IMR-90 (cell line): ENCODE measurements at regions not wholly inside any gene's neighbourhood (a gene's known extent, or its start where the extent isn't known, plus 50 kb on each side); places are given as distances from the start of the nearest gene placed in this dataset.

Experiments
- ATAC-seq: fragments of 200-7000 bp; cut with Tn5 transposase; 2 replicates; pipeline ENCODE4 v1.9.1; 2020; ENCODE audit warnings: low read depth, mild to moderate bottlenecking, moderate library complexity
- BruUV-seq: library from RNA; stranded (reverse); fragments of 400-500 nt; replicated peaks from 2 replicates; lab custom pipeline; 2021; lab: Mats Ljungman, UMichigan
- CTCF ChIA-PET: fragments of 300-600 bp; formaldehyde crosslinking; extraction: SDS; loops from one replicate; lab custom pipeline; 2021; ENCODE audit warnings: antibody characterized with exemption; lab: Yijun Ruan, JAX
- POLR2A ChIA-PET: fragments of 300-600 bp; sonication (Branson Sonifier 250); formaldehyde crosslinking; loops from one replicate; lab custom pipeline; 2022; ENCODE audit warnings: antibody characterized with exemption; ENCODE audit not compliant: unreplicated experiment; lab: Charles Lee
- DNase-seq: peaks from one replicate; pipeline ENCODE4 v3.0.0; 2013
- H2AFZ ChIP-seq: replicated peaks from 2 replicates; pipeline ENCODE3; 2013; ENCODE audit warnings: low read length, mild to moderate bottlenecking; ENCODE audit not compliant: poor library complexity
- H2AK5ac ChIP-seq: 2 replicates; pipeline ENCODE4 v1.6.1; 2013; ENCODE audit warnings: low read depth, low read length, inconsistent platforms
- H2AK9ac ChIP-seq: replicated peaks from 2 replicates; pipeline ENCODE3; 2013; ENCODE audit warnings: mild to moderate bottlenecking, low read depth, low read length, moderate library complexity; ENCODE audit not compliant: poor library complexity
- H2BK120ac ChIP-seq: 2 replicates; pipeline ENCODE4 v1.6.1; 2013; ENCODE audit warnings: low read depth, low read length, inconsistent platforms
- H2BK15ac ChIP-seq: 3 replicates; pipeline ENCODE4 v1.6.1; 2013; ENCODE audit warnings: low read depth, low read length, inconsistent platforms
- H2BK20ac ChIP-seq: 2 replicates; pipeline ENCODE4 v1.6.1; 2013; ENCODE audit warnings: low read depth, mild to moderate bottlenecking, inconsistent platforms, low read length, moderate library complexity
- H2BK5ac ChIP-seq: 2 replicates; pipeline ENCODE4 v1.6.1; 2013; ENCODE audit warnings: mild to moderate bottlenecking, low read depth, low read length, inconsistent platforms; ENCODE audit not compliant: poor library complexity, severe bottlenecking
- H3K14ac ChIP-seq: replicated peaks from 2 replicates; pipeline ENCODE4 v1.6.1; 2013; ENCODE audit warnings: low read depth, low read length, inconsistent platforms
- H3K18ac ChIP-seq: 2 replicates; pipeline ENCODE4 v1.6.1; 2013; ENCODE audit warnings: low read depth, low read length, control low read depth
- H3K23ac ChIP-seq: 2 replicates; pipeline ENCODE4 v1.6.1; 2013; ENCODE audit warnings: low read depth, low read length, inconsistent platforms
- H3K27ac ChIP-seq: 2 replicates; pipeline ENCODE4 v1.5.1; 2013; ENCODE audit warnings: mild to moderate bottlenecking, control low read depth, low read length; ENCODE audit not compliant: insufficient read depth
- H3K27me3 ChIP-seq: 2 replicates; pipeline ENCODE4 v1.6.1; 2013; ENCODE audit warnings: low read length; ENCODE audit not compliant: control insufficient read depth, insufficient read depth
- H3K36me3 ChIP-seq: 2 replicates; pipeline ENCODE4 v1.6.1; 2013; ENCODE audit warnings: low read length, mixed read lengths; ENCODE audit not compliant: control insufficient read depth, insufficient read depth
- H3K4ac ChIP-seq: 2 replicates; pipeline ENCODE4 v1.6.1; 2013; ENCODE audit warnings: low read depth, low read length, inconsistent platforms
- H3K4me1 ChIP-seq: 2 replicates; pipeline ENCODE4 v1.6.1; 2013; ENCODE audit warnings: low read length, mixed read lengths; ENCODE audit not compliant: control insufficient read depth, insufficient read depth
- H3K4me2 ChIP-seq: 2 replicates; pipeline ENCODE4 v1.6.1; 2013; ENCODE audit warnings: low read depth, mild to moderate bottlenecking, control low read depth, low read length, moderate library complexity
- H3K4me3 ChIP-seq: 2 replicates; pipeline ENCODE4 v1.5.1; 2013; ENCODE audit warnings: low read depth, mild to moderate bottlenecking, control low read depth, low read length, moderate library complexity; ENCODE audit not compliant: insufficient read depth
- H3K56ac ChIP-seq: 2 replicates; pipeline ENCODE4 v1.6.1; 2013; ENCODE audit warnings: low read length, inconsistent platforms; ENCODE audit not compliant: insufficient read depth; ENCODE audit errors: extremely low read depth
- H3K79me1 ChIP-seq, 2 experiments: 2 replicates each; pipeline ENCODE4 v1.6.1; 2013; ENCODE audit warnings: low read length in 2 of 2, inconsistent platforms in 1 of 2, low read depth in 1 of 2
- H3K9ac ChIP-seq: 2 replicates; pipeline ENCODE4 v1.6.1; 2013; ENCODE audit warnings: low read depth, low read length, control low read depth
- H3K9me1 ChIP-seq: 2 replicates; pipeline ENCODE4 v1.6.1; 2013; ENCODE audit warnings: low read length, inconsistent platforms; ENCODE audit not compliant: insufficient read depth
- H3K9me3 ChIP-seq: 2 replicates; pipeline ENCODE4 v1.6.1; 2013; ENCODE audit warnings: low read length; ENCODE audit not compliant: control insufficient read depth, insufficient read depth
- H4K20me1 ChIP-seq: 2 replicates; pipeline ENCODE4 v1.6.1; 2013; ENCODE audit warnings: low read length, inconsistent platforms; ENCODE audit not compliant: insufficient read depth
- H4K5ac ChIP-seq: 2 replicates; pipeline ENCODE4 v1.6.1; 2013; ENCODE audit warnings: mild to moderate bottlenecking, low read depth, low read length, control low read depth
- H4K8ac ChIP-seq, 2 experiments: 2 replicates each; pipeline ENCODE4 v1.6.1; 2013; ENCODE audit warnings: low read depth in 2 of 2, low read length in 2 of 2, control low read depth in 1 of 2, inconsistent platforms in 1 of 2
- H4K91ac ChIP-seq: 2 replicates; pipeline ENCODE4 v1.6.1; 2013; ENCODE audit warnings: low read depth, low read length, inconsistent platforms; ENCODE audit not compliant: insufficient read depth
- CHD1 ChIP-seq: IDR thresholded peaks from 2 replicates; pipeline ENCODE4 v1.6.1; 2012; ENCODE audit warnings: low read depth, low read length, improper control_type of control experiment
- CTCF ChIP-seq: conservative IDR thresholded peaks from 2 replicates; pipeline ENCODE4 v1.5.1; 2012; ENCODE audit warnings: mild to moderate bottlenecking, low read depth, low read length, improper control_type of control experiment
- FOS ChIP-seq: fragments of 150-350 bp; IDR thresholded peaks from 2 replicates; pipeline ENCODE4 v1.6.1; 2016; ENCODE audit warnings: low read depth, low read length
- POLR2A ChIP-seq: IDR thresholded peaks from 2 replicates; pipeline ENCODE4 v1.6.1; 2012; ENCODE audit warnings: mild to moderate bottlenecking, low read depth, low read length
- SMC3 ChIP-seq: fragments of 150-350 bp; IDR thresholded peaks from 2 replicates; pipeline ENCODE4 v1.6.1; 2016; ENCODE audit warnings: low read depth, mild to moderate bottlenecking, antibody characterized with exemption, low read length, moderate library complexity
- USF2 ChIP-seq: fragments of 150-350 bp; IDR thresholded peaks from 2 replicates; pipeline ENCODE4 v1.6.1; 2017; ENCODE audit warnings: mild to moderate bottlenecking, antibody characterized with exemption, low read length, low read depth
- WGBS, 2 experiments: methylation state at CpG; one replicate each; pipeline versions ENCODE4 v1.1.5 to v1.1.7; 2013; ENCODE audit warnings: missing lambda C conversion rate in 2 of 2; ENCODE audit not compliant: insufficient read length in 1 of 2; ENCODE audit errors: extremely low coverage in 2 of 2; 5-methylcytosine and 5-hydroxymethylcytosine counted together
- dilution Hi-C: fragments of 300-500 bp; cut with HindIII; formaldehyde crosslinking; loops from one replicate; pipeline ENCODE4 v1.14.3; 2018; ENCODE audit warnings: low sequenced_read_pairs; ENCODE audit not compliant: unreplicated experiment
- in situ Hi-C: fragments of 300-500 bp; cut with MboI; formaldehyde crosslinking; loops from 3 replicates; pipeline ENCODE4 v1.14.3; 2019; ENCODE audit warnings: low sequenced_read_pairs, inconsistent platforms, mixed read lengths
- intact Hi-C: fragments of 100-400 bp; cut with micrococcal nuclease; formaldehyde crosslinking; loops from 2 replicates; pipeline ENCODE4 v1.10.0; 2022

- Histone ChIP-seq H2AFZ (no peak overlapping the region), H3K9me3 (no peaks in the 10 kb centered on the region), H2BK120ac (no peak overlapping the region), H3K4ac (no peak overlapping the region), H2BK20ac (no peak overlapping the region), H2BK5ac (no peak overlapping the region), H2AK5ac (no peak overlapping the region), H4K20me1 (no peaks in the 10 kb centered on the region), H3K79me1 (no peaks in the 10 kb centered on the region), H3K56ac (no peak overlapping the region), H2BK15ac (no peak overlapping the region), H3K18ac (no peak overlapping the region), H3K14ac (no peak overlapping the region), H3K9ac (no peak overlapping the region), H3K4me1 (no peaks in the 10 kb centered on the region), H3K27ac (no peak overlapping the region), H4K8ac (no peak overlapping the region), H3K9me1 (no peaks in the 10 kb centered on the region), H3K23ac (no peak overlapping the region), H3K4me2 (no peak overlapping the region), H2AK9ac (no peak overlapping the region), H4K5ac (no peak overlapping the region), H4K91ac (no peak overlapping the region), H3K36me3 (no peaks in the 10 kb centered on the region), H3K27me3 (peaks cover 66% of the 10 kb centered on the region), H3K4me3 (no peak overlapping the region)
- in situ Hi-C loops (no loop called here), dilution Hi-C loops (no loop called here), intact Hi-C loops (no loop called here)
- TF ChIP-seq USF2, result no peak
- no peak for TF ChIP-seq POLR2A
- TF ChIP-seq FOS, result no peak
- TF ChIP-seq CHD1, result no peak
- no peak for TF ChIP-seq CTCF
- TF ChIP-seq SMC3, result no peak
- ChIA-PET POLR2A (no interaction called here), CTCF (no interaction called here)
- WGBS, 2 experiments, result 1% methylated on average over 11 of the region's 39 CpGs; no CpG with 5 or more reads in 1 of the 2 experiments
- no peak for DNase-seq
- no peak for ATAC-seq
- BruUV-seq, result no TSS peak
These were observed 148.2 kb downstream of the TRIM27 start for GRCh38 chr6:28775405-28776129.
